Osteoblast (primary cell): ENCODE measurements at regions not wholly inside any gene's neighbourhood (a gene's known extent, or its start where the extent isn't known, plus 50 kb on each side); places are given as distances from the start of the nearest gene placed in this dataset.

Experiments used
- DNase-seq: peaks from one replicate; pipeline ENCODE4 v3.0.0; 2011; ENCODE audit warnings: low spot score, mixed read lengths; ENCODE audit not compliant: insufficient read length; ENCODE audit errors: missing footprints
- H2AFZ ChIP-seq: 2 replicates; pipeline ENCODE4 v1.6.0; 2011; ENCODE audit warnings: mild to moderate bottlenecking, low read length
- H3K27ac ChIP-seq: 2 replicates; pipeline ENCODE4 v1.5.1; 2011; ENCODE audit warnings: mild to moderate bottlenecking, low read depth, low read length, moderate library complexity
- H3K27me3 ChIP-seq: 2 replicates; pipeline ENCODE4 v1.6.0; 2012; ENCODE audit warnings: mild to moderate bottlenecking, control low read depth, inconsistent platforms, low read length, moderate library complexity; ENCODE audit not compliant: insufficient read depth
- H3K36me3 ChIP-seq: 2 replicates; pipeline ENCODE4 v1.5.1; 2011; ENCODE audit warnings: mild to moderate bottlenecking, low read length, control low read depth, moderate library complexity; ENCODE audit not compliant: insufficient read depth
- H3K4me1 ChIP-seq: 2 replicates; pipeline ENCODE4 v1.5.1; 2011; ENCODE audit warnings: mild to moderate bottlenecking, low read length, control low read depth, moderate library complexity; ENCODE audit not compliant: insufficient read depth
- H3K4me2 ChIP-seq: 2 replicates; pipeline ENCODE4 v1.6.0; 2011; ENCODE audit warnings: mild to moderate bottlenecking, low read length; ENCODE audit not compliant: insufficient read depth
- H3K4me3 ChIP-seq: fragments of 200-600 bp; sonication (generic); 3 replicates; pipeline ENCODE4 v1.5.1; 2012; ENCODE audit warnings: mild to moderate bottlenecking, low read length, inconsistent platforms; ENCODE audit not compliant: insufficient read depth
- H3K79me2 ChIP-seq: 2 replicates; pipeline ENCODE4 v1.6.0; 2012; ENCODE audit warnings: mild to moderate bottlenecking, low read length, control low read depth, inconsistent platforms; ENCODE audit not compliant: insufficient read depth
- H3K9me3 ChIP-seq: 2 replicates; pipeline ENCODE4 v1.5.1; 2011; ENCODE audit warnings: low read depth, low read length, control low read depth
- H4K20me1 ChIP-seq: 2 replicates; pipeline ENCODE4 v1.6.0; 2012; ENCODE audit warnings: mild to moderate bottlenecking, low read length, control low read depth; ENCODE audit not compliant: insufficient read depth
- CTCF ChIP-seq: IDR thresholded peaks from 2 replicates; pipeline ENCODE4 v1.5.1; 2011; ENCODE audit warnings: mild to moderate bottlenecking, low read depth, low read length, moderate library complexity; ENCODE audit errors: extremely low read depth

GRCh38 chr2:103161456-103162289 lies 399.8 kb downstream of the TMEM182 start:
- DNase-seq, result peak; percentile 85
- no peaks in the 10 kb centered on the region for H3K36me3 ChIP-seq
- H3K4me3 ChIP-seq, result no peak overlapping the region
- no peaks in the 10 kb centered on the region for H3K79me2 ChIP-seq
- H3K4me1 ChIP-seq, result no peaks in the 10 kb centered on the region
- H3K9me3 ChIP-seq, result no peaks in the 10 kb centered on the region
- H3K27me3 ChIP-seq, result no peaks in the 10 kb centered on the region
- H3K27ac ChIP-seq, result no peak overlapping the region
- H2AFZ ChIP-seq, result no peak overlapping the region
- H3K4me2 ChIP-seq, result no peak overlapping the region
- H4K20me1 ChIP-seq, result no peaks in the 10 kb centered on the region
- peak; percentile 78 for TF ChIP-seq CTCF

DNA sequence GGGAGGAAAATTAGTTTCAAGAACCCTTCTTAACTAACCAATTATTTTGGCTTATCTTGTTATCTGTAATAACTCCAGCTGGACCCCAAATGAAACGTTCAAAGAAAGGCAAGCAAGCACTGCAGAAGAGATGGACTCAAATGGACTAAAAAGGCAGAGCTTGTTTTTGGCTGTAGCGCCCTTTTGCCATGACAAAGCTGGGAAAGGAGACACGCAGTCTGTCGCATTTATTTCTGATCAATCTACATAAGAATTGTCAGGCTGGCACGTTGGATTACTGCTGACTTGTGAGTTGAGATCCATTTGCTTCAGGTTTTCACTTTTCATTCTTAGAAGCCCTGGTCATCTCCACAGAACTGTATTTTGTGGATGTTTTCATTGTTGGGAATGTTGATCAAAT lies 402.9 kb downstream of the TMEM182 start:
- Histone ChIP-seq H3K79me2 (no peaks in the 10 kb centered on the region), H3K4me3 (no peak overlapping the region), H3K27me3 (no peaks in the 10 kb centered on the region), H3K4me2 (no peak overlapping the region), H4K20me1 (no peaks in the 10 kb centered on the region), H2AFZ (no peak overlapping the region), H3K36me3 (no peaks in the 10 kb centered on the region), H3K9me3 (no peaks in the 10 kb centered on the region), H3K27ac (no peak overlapping the region), H3K4me1 (no peaks in the 10 kb centered on the region)
- no peak for DNase-seq
- TF ChIP-seq CTCF, result no peak

GRCh38 chr2:103165836-103166235 lies 404.0 kb downstream of the TMEM182 start:
- Histone ChIP-seq H3K4me3 (no peak overlapping the region), H3K27me3 (no peaks in the 10 kb centered on the region), H3K4me1 (no peaks in the 10 kb centered on the region), H2AFZ (no peak overlapping the region), H3K36me3 (no peaks in the 10 kb centered on the region), H3K9me3 (no peaks in the 10 kb centered on the region), H3K4me2 (no peak overlapping the region), H3K79me2 (no peaks in the 10 kb centered on the region), H3K27ac (no peak overlapping the region), H4K20me1 (no peaks in the 10 kb centered on the region)
- no peak for TF ChIP-seq CTCF
- no peak for DNase-seq

DNA sequence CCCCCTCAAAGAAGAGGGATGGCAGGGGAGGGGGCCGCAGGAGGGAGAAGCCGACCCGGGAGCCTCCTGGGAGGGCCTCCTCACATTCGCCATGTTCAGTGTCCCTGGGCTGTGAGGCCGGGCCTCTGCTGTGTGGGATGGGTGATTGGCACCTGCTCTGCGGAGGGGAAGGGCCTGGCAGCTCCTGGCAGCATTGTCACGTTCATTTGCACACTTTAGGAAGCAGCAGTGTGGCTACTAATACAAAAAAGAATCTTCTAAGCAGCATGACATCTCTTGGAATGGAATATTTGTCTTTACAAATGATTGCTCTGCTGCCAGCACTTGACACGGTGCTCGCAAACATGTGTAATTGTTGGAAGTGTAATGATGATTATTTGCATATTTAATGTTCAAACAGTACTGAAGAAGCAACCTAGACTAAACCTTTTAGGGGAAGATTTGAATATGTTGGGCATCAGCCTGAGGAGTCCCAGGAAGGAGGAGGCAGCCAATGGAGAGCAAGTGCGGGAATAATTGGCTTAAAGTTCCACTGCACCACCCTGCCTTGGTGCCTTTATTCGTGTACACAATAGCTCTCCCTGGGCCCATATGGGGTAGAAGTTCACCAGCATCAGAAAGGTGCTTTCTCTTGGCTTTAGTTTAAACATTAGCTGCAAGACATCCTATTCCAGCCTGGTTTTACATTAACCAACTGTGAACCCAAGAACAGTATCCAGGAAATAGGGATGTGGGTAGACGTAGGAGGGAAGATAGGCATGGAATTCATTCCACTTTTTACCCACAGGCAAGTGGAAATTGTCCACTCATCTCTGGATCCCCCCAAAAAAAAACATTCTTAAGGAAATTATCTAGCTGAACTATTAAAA lies 404.9 kb downstream of the TMEM182 start:
- TF ChIP-seq CTCF, result no peak
- H3K4me3 ChIP-seq, result no peak overlapping the region
- H3K9me3 ChIP-seq, result no peaks in the 10 kb centered on the region
- no peaks in the 10 kb centered on the region for H3K79me2 ChIP-seq
- H2AFZ ChIP-seq, result no peak overlapping the region
- no peaks in the 10 kb centered on the region for H4K20me1 ChIP-seq
- H3K36me3 ChIP-seq, result no peaks in the 10 kb centered on the region
- no peak overlapping the region for H3K27ac ChIP-seq
- no peaks in the 10 kb centered on the region for H3K4me1 ChIP-seq
- no peak overlapping the region for H3K4me2 ChIP-seq
- no peaks in the 10 kb centered on the region for H3K27me3 ChIP-seq
- DNase-seq, result no peak
